Adrenal gland (tissue), 5 donors: ENCODE measurements at regions not wholly inside any gene's neighbourhood (a gene's known extent, or its start where the extent isn't known, plus 50 kb on each side); places are given as distances from the start of the nearest gene placed in this dataset.

Source experiments
- POLR2A ChIP-seq, 2 donors: fragments of 450-650 bp; IDR thresholded peaks; one replicate each; pipeline ENCODE4 v1.6.1; 2017; ENCODE audit warnings: antibody characterized with exemption in 2 of 2, mild to moderate bottlenecking in 2 of 2, moderate library complexity in 1 of 2
- TF ChIP-seq, protein P1 (sequence below), 6 experiments: fragments of 450-650 bp in 4 of 6; fragments of 200-600 bp in 2 of 6; sonication (generic) in 1 of 6; IDR thresholded peaks; 1 replicate in 5 of 6; 2 replicates in 1 of 6; pipeline versions ENCODE4 v1.5.1 to v1.8.0; 2016 to 2021; ENCODE audit warnings: antibody characterized with exemption in 6 of 6, mild to moderate bottlenecking in 2 of 6, moderate library complexity in 1 of 6
- donor health status: DM: no; HTN: no; CAD: no.

DNA sequence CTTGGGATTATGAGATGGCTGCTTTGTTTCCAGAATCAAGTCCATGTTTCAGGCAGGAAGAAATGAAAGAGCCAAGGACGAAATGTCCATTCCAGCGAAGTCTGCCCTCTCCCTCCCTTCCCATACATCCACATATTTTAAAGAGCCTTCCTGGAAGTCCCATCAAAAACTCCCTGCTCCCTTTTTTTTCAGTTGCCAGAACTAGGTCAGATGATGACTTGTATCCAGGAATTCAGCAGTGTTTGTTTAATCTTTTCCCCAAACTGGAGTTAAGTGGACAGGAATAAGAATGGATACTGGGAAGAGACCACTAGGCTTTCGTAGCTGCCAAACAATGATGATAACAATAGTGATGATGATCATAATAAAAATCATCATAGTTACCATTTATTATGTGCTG is 198.7 kb downstream of the MEIS1 start:
- TF ChIP-seq, protein P1, sequence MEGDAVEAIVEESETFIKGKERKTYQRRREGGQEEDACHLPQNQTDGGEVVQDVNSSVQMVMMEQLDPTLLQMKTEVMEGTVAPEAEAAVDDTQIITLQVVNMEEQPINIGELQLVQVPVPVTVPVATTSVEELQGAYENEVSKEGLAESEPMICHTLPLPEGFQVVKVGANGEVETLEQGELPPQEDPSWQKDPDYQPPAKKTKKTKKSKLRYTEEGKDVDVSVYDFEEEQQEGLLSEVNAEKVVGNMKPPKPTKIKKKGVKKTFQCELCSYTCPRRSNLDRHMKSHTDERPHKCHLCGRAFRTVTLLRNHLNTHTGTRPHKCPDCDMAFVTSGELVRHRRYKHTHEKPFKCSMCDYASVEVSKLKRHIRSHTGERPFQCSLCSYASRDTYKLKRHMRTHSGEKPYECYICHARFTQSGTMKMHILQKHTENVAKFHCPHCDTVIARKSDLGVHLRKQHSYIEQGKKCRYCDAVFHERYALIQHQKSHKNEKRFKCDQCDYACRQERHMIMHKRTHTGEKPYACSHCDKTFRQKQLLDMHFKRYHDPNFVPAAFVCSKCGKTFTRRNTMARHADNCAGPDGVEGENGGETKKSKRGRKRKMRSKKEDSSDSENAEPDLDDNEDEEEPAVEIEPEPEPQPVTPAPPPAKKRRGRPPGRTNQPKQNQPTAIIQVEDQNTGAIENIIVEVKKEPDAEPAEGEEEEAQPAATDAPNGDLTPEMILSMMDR (IDR thresholded peaks at IDR 0.05), result no peak
- no peak for TF ChIP-seq POLR2A (IDR thresholded peaks at IDR 0.05)
